Neural cell (in vitro differentiated cells): ENCODE measurements at regions not wholly inside any gene's neighbourhood (a gene's known extent, or its start where the extent isn't known, plus 50 kb on each side); places are given as distances from the start of the nearest gene placed in this dataset.

ENCODE experiments used
- H2AFZ ChIP-seq: fragments of 200-600, 300-800 bp; sonication (generic), shearing (Covaris generic); 2 replicates; pipeline ENCODE4 v1.6.0; 2014; ENCODE audit warnings: low read depth, mild to moderate bottlenecking, antibody characterized with exemption, low read length, moderate library complexity
- H3F3A ChIP-seq: fragments of 200-600 bp; shearing (Covaris generic); 2 replicates; pipeline ENCODE4 v1.6.1; 2016; ENCODE audit warnings: mild to moderate bottlenecking, moderate library complexity, mixed read lengths, antibody characterized with exemption, low read length; ENCODE audit not compliant: insufficient read depth, poor library complexity, severe bottlenecking
- H3K27ac ChIP-seq: fragments of 200-600, 300-800 bp; sonication (generic), shearing (Covaris generic); 2 replicates; pipeline ENCODE4 v1.5.1; 2014; ENCODE audit warnings: mild to moderate bottlenecking, low read length, moderate library complexity
- H3K27me3 ChIP-seq: fragments of 300-800, 200-600 bp; sonication (generic), shearing (Covaris generic); 2 replicates; pipeline ENCODE4 v1.6.0; 2014; ENCODE audit warnings: mild to moderate bottlenecking, low read depth, low read length, moderate library complexity; ENCODE audit not compliant: insufficient read depth
- H3K36me3 ChIP-seq: fragments of 300-800, 200-600 bp; sonication (generic), shearing (Covaris generic); 2 replicates; pipeline ENCODE4 v1.5.1; 2014; ENCODE audit warnings: mild to moderate bottlenecking, antibody characterized with exemption, low read length, moderate library complexity; ENCODE audit not compliant: insufficient read depth
- H3K4me2 ChIP-seq: fragments of 300-800, 200-600 bp; sonication (generic), shearing (Covaris generic); 2 replicates; pipeline ENCODE4 v1.6.0; 2014; ENCODE audit warnings: mild to moderate bottlenecking, low read length
- H3K4me3 ChIP-seq: fragments of 300-800, 200-600 bp; sonication (generic), shearing (Covaris generic); 2 replicates; pipeline ENCODE4 v1.5.1; 2014; ENCODE audit warnings: mild to moderate bottlenecking, low read length, moderate library complexity
- H3K79me2 ChIP-seq: fragments of 200-600 bp; shearing (Covaris generic); replicated peaks from 2 replicates; pipeline ENCODE4 v1.6.0; 2014; ENCODE audit warnings: mild to moderate bottlenecking, low read length, moderate library complexity; ENCODE audit not compliant: insufficient read depth
- H3K9ac ChIP-seq: fragments of 300-800, 200-600 bp; sonication (generic), shearing (Covaris generic); 2 replicates; pipeline ENCODE4 v1.6.1; 2016; ENCODE audit warnings: mild to moderate bottlenecking, low read length, mixed read lengths
- H3K9me2 ChIP-seq: fragments of 200-600 bp; shearing (Covaris generic); 2 replicates; pipeline ENCODE4 v1.6.1; 2016; ENCODE audit warnings: mild to moderate bottlenecking, low read length, mixed read lengths; ENCODE audit not compliant: insufficient read depth
- H3K9me3 ChIP-seq: fragments of 200-600, 300-800 bp; sonication (generic), shearing (Covaris generic); 2 replicates; pipeline ENCODE4 v1.6.1; 2016; ENCODE audit warnings: mild to moderate bottlenecking, mixed run types, low read length, moderate library complexity, mixed read lengths
- H4K20me1 ChIP-seq: fragments of 200-600 bp; shearing (Covaris generic); 2 replicates; pipeline ENCODE4 v1.6.1; 2016; ENCODE audit warnings: mild to moderate bottlenecking, mixed run types; ENCODE audit not compliant: insufficient read depth
- CTCF ChIP-seq: fragments of 450-650 bp; IDR thresholded peaks from 2 replicates; pipeline ENCODE4 v1.5.1; 2014; ENCODE audit warnings: antibody characterized with exemption, mild to moderate bottlenecking, moderate library complexity; ENCODE audit not compliant: poor library complexity, severe bottlenecking
- EP300 ChIP-seq: fragments of 450-650 bp; conservative IDR thresholded peaks from 2 replicates; pipeline ENCODE4 v1.6.1; 2014; ENCODE audit warnings: antibody characterized with exemption, mild to moderate bottlenecking, moderate library complexity; ENCODE audit not compliant: poor library complexity, severe bottlenecking
- EZH2 ChIP-seq: fragments of 200-600, 300-800 bp; shearing (Covaris generic), sonication (generic); IDR thresholded peaks from 2 replicates; pipeline ENCODE4 v1.6.1; 2014; ENCODE audit warnings: antibody characterized with exemption, low read length, borderline replicate concordance, mild to moderate bottlenecking; ENCODE audit not compliant: insufficient read depth, poor library complexity, severe bottlenecking
- MXI1 ChIP-seq: fragments of 450-650 bp; conservative IDR thresholded peaks from 2 replicates; pipeline ENCODE4 v1.6.1; 2014; ENCODE audit warnings: antibody characterized with exemption, mild to moderate bottlenecking; ENCODE audit not compliant: poor library complexity, severe bottlenecking
- POLR2AphosphoS5 ChIP-seq: IDR thresholded peaks from 2 replicates; pipeline ENCODE4 v1.6.1; 2012
- RAD21 ChIP-seq: fragments of 450-650 bp; conservative IDR thresholded peaks from 2 replicates; pipeline ENCODE4 v1.6.1; 2014; ENCODE audit warnings: antibody characterized with exemption, mild to moderate bottlenecking, moderate library complexity
- REST ChIP-seq: IDR thresholded peaks from 2 replicates; pipeline ENCODE4 v1.6.1; 2012; ENCODE audit warnings: borderline replicate concordance
- SMC3 ChIP-seq: fragments of 450-650 bp; conservative IDR thresholded peaks from 2 replicates; pipeline ENCODE4 v1.6.1; 2014; ENCODE audit warnings: antibody characterized with exemption, mild to moderate bottlenecking, moderate library complexity; ENCODE audit not compliant: poor library complexity
- TAF1 ChIP-seq: IDR thresholded peaks from 2 replicates; pipeline ENCODE4 v1.6.1; 2012; ENCODE audit warnings: low read depth

- Histone ChIP-seq H3K27me3 (no peaks in the 10 kb centered on the region), H3K9ac (no peak overlapping the region), H4K20me1 (no peaks in the 10 kb centered on the region), H3K79me2 (no peaks in the 10 kb centered on the region), H3K4me3 (no peak overlapping the region), H2AFZ (no peak overlapping the region), H3F3A (no peaks in the 10 kb centered on the region), H3K4me2 (no peak overlapping the region), H3K36me3 (no peaks in the 10 kb centered on the region), H3K9me3 (no peaks in the 10 kb centered on the region), H3K9me2 (no peaks in the 10 kb centered on the region), H3K27ac (no peak overlapping the region)
- no peak for TF ChIP-seq CTCF
- TF ChIP-seq TAF1, result no peak
- no peak for TF ChIP-seq REST
- TF ChIP-seq SMC3, result no peak
- no peak for TF ChIP-seq EZH2
- no peak for TF ChIP-seq MXI1
- no peak for TF ChIP-seq EP300
- TF ChIP-seq POLR2AphosphoS5, result no peak
- no peak for TF ChIP-seq RAD21
Measured at GRCh38 chr6:113755449-113756289, 101.5 kb upstream of the MARCKS start.

GRCh38 chr6:113756290-113756665 is 100.9 kb upstream of the MARCKS start:
- no peaks in the 10 kb centered on the region for H3K9me2 ChIP-seq
- H3K4me2 ChIP-seq, result no peak overlapping the region
- H4K20me1 ChIP-seq, result no peaks in the 10 kb centered on the region
- H3F3A ChIP-seq, result no peaks in the 10 kb centered on the region
- H3K36me3 ChIP-seq, result no peaks in the 10 kb centered on the region
- H3K9ac ChIP-seq, result no peak overlapping the region
- H3K4me3 ChIP-seq, result no peak overlapping the region
- no peaks in the 10 kb centered on the region for H3K79me2 ChIP-seq
- no peak overlapping the region for H2AFZ ChIP-seq
- no peak overlapping the region for H3K27ac ChIP-seq
- no peaks in the 10 kb centered on the region for H3K9me3 ChIP-seq
- TF ChIP-seq POLR2AphosphoS5, result no peak
- no peak for TF ChIP-seq MXI1
- TF ChIP-seq SMC3, result no peak
- TF ChIP-seq REST, result no peak
- TF ChIP-seq TAF1, result no peak
- TF ChIP-seq CTCF, result no peak
- no peak for TF ChIP-seq RAD21
- TF ChIP-seq EZH2, result no peak
- TF ChIP-seq EP300, result no peak
- H3K27me3 ChIP-seq, result no peaks in the 10 kb centered on the region
